Islet precursor cell (in vitro differentiated cells): ENCODE measurements at regions not wholly inside any gene's neighbourhood (a gene's known extent, or its start where the extent isn't known, plus 50 kb on each side); places are given as distances from the start of the nearest gene placed in this dataset.

Source experiments
- DNase-seq: peaks from one replicate; pipeline ENCODE4 v3.0.0-alpha.2; 2018

DNA sequence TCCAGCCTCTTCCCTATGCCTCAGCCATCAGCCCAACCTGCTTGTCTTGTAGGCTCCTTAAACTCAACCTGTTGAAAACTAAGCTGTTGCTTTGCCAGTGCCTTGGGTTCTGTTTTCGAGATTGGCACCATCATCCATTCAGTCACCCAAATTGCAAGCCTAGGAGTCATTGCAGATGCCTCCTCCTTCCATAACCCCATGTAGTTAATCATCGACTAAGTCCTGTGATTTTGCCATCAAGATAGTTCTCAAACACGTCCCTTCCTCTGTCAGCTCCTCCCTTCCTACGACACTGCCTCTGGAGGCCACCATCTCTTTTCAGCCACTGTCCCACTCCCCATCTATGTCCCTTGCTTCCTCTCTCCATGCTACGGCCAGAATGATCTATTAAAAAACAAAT lies 168.1 kb downstream of the RAB11FIP2 start:
- no peak for DNase-seq

DNA sequence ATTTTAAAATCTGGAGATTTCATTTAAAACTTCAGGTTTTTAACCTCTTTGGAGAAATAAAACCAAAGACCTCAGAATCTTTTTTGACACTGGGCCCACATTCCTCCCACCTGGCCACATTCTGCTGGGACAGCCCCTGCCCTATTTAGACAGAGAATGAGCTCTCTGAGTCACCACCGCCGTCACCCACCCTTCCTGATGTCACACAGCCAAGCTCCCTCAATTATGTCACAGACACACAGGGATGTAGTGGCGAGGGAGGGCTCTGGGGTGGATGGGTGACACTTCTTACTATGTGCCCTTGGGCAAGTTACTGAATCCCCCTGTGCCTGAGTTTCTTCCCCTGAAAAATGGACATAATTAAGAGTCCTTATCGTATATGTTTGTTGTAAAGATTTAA lies 162.6 kb downstream of the RAB11FIP2 start:
- peak; percentile 74 for DNase-seq

DNA sequence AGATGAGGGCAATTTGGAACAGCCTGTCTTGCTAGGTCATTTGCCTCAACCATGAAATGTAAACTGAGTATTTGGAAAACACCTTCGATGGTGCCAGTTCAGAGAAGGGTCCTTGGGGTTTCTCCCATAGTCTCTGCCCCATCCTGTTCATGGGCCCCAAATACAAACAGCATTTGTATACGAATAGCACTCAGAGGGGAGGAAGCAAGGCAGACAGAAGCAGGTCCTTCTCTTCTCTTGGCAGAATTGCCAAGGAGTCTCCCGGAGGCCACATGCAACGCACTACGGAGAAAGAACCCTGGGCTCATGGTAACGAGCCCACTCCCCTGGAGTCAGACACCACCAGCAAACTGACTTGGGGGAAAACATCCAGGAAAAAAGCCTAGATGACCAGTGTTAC lies 162.1 kb downstream of the RAB11FIP2 start:
- no peak for DNase-seq

DNA sequence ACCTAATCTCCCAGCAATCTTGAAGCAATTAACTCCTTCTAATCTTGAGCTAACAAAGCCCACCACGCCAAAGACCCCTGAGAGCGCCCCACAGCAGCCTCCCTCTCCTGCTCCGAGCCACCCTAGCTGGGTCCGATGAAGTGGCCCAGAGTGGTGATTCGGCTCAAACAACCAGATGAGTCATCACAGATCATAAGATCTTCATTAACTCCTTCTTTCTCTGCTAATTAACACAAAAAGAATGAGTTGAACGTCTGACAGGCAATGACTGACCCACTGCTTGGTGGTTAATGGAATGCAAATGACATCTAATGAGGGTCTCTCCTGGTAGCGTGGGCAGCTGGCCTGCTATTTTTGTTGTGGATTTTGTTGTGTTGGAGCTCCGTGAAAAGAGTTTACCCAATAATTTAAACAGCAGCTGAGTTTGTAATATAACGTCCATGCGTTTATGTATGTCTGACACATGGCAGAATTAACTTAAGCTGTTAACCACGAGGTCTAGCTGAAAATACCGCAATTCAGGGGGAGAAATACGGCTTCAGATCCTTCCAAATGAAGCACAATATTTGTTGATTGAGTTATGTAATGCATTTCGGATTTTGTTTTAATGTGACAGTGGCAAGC lies 161.4 kb downstream of the RAB11FIP2 start:
- no peak for DNase-seq

DNA sequence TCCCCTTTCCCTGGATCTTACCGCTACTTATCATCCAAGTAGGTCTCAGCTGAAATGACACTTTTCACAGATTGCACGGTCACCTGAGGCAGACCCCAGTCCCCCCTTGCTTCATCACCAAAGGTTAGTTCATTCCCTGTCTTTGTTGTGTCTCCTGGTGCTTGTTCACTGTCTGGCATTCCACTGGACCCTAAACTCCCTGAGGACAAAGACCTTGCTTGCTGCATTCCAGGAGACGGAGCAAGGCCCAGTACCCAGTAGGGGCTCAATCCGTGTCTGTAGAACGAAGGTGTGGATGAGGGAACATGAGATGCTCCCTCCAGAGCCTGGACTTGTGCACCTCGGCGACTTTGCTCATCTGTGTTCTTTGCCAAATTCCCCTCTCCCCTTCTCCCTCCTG lies 160.0 kb downstream of the RAB11FIP2 start:
- DNase-seq, result peak; percentile 70

DNA sequence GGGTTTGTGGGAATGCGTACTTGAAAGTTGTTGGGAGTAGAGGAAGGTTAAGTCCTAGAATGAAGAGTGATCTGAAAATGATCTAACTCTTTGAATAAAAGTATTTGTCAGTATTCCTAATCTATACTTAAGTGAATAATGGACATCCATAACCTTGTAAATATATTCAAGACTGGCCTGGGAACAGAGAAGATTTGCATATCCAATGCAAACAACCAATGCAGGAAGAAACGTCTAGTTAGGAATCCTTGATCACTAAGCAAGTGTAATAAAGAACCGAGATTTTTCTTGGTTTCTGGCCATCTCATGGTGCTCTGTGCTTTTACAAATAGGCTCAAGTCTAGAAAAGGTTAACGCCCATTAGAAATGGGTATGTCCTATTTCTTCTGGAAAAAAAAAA lies 157.1 kb downstream of the RAB11FIP2 start:
- DNase-seq, result no peak

DNA sequence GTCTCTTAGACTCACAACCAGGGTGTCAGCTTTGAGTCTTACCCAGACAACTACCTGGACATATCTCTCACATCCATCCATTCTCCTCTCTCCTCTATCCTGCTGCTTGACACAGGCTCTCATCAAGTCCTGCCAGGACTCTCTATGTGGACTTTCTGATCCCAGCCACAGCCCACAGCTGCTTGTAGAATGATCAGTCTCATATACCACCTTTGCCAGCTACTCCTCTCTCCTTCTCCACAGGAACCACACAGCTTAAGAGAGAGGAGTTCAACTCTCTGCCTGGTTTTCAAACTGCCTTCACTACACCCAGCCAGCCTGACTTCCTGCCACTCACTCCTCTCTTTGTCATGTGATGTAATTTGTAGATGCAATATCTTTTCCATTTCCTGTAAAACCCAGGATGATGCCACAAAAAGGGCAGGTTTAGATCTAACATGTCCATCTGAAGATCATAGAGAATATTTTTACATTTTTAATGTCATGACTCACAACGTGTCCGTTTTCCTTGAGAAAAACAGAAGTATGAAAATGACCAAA lies 154.0 kb downstream of the RAB11FIP2 start:
- no peak for DNase-seq

DNA sequence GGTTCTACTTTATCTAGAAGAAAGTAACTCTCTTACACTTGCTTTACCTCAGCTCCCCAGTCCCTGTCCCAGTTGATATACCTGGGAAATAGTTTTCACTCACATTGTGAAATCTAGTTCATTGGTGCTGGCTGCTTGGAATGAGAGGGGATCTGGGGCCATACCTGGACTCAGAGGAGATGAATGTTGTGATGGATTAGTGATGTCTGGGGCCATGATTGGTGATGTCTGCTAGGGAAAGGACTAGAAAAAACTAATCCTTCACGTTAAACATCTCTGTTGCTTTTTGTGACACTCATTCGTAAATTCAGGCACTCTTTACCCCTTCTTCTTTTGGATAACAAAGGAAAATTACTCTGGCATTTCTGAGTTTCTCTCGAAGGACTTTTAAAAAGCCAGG lies 152.4 kb downstream of the RAB11FIP2 start:
- no peak for DNase-seq

DNA sequence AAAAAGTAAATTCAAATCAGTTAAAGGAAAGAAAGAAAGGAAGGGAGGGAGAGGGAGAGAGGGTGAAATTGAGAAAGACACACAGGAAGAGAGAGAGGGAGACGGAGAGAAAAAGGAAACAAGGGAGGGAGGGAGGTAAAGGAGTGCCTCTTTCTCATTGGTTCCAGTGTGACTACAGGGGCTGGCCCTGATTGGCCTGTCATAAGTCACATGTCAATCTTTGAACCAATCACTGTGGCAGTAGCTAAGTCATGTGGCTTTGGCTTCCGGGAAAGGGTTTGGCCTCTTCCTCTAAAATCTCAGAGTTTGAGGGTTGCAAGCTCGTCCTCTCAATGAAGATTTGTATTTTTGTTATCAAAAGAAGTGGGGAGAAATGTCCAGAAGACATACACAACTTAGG lies 150.2 kb downstream of the RAB11FIP2 start:
- no peak for DNase-seq

DNA sequence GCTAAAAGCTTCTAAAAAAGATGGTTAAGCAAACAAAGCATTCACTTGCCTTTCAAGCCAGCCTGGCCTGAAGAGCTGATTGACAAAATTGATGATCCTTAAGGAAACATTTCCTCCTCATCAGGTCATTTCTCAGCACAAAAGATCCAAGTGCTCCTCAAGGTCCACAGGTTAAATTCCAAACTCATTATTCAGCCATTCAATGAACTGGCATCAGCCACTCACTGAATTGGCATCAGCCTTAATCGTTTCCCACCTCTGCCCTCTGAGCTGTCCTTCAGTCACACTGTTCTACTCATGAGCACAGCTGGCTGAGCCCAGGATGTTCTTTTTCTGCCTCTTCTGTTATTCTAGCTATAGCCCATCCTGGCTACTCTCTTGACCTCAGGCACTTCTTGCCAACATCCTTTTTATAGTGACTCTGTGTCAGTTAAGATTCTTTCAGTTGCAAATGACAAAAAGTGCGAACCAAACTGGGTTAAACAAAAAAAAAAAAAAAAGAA lies 147.5 kb downstream of the RAB11FIP2 start:
- DNase-seq, result no peak

DNA sequence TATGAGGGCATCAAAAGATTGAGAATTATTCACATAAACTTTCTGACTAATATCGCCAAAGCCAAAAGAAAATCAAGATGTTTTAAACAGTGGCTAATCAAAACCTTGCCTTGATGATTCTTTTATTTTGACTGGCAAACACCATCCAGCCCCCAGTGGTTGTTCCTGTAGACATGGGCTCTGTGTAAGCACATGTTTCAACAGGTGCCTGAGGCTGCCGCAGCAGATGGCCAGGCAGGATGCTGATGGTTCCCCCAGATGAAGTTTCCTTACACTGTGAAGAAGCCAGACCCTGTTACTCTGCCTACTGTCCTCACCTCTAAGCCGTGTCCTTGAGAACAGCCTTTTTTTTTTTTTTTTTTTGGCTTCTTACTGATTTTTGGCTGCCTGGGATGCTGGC lies 146.5 kb downstream of the RAB11FIP2 start:
- DNase-seq, result no peak

DNA sequence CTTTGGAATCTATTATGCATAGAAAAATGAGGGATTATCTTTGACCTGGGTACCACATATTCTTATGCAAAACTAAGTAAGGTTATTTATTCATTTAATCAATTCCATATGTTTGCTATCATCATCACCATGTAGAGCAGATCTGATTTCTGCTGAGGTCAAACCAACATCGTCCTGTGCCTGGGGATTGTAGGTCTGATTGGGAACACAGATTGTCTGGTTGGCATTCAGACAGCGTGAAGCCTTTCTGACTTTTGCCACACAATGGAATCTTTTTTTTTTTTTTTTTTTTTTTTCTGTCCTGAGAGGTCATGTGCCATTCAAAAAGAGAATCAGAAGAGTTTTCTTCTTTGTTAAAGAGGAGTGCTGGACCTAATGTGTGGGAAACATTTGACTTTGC lies 142.9 kb downstream of the RAB11FIP2 start:
- DNase-seq, result no peak

DNA sequence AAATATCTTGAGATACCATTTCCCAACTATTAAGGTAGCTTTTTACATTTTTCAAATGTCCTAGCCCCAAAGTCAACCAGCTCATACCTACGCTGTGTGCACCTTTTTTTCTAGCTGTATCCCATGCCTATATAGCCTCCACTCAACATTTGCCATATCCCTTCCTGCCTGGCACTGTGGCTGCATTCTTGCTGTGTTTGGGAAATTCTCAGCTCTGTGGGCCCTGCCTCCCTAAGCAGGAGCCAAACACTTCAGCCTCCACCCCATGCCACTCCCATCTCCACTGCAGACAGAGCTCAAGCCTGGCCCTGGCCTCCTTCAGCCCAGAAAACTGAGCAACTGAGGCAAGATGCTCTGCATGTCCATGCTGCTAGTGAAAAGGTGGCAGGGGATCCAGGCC lies 141.3 kb downstream of the RAB11FIP2 start:
- no peak for DNase-seq

DNA sequence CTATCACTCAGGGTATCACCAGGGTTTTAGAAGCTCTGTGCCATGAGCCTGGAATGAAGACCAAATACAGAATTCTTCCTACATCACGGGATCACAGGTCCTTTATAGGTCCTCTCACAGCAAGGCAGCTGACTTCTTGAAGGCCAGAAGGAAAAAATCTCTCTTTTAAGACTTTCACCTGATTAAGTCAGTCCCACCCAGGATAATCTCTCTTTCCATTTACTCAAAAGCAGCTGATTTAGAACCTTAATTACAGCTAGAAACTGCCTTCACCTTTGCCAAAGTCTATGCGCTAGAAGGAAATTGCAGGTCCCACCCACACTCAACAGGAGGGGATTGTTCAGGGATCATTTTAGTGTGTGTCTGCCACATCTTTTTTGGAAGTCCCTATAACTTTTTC lies 135.1 kb downstream of the RAB11FIP2 start:
- DNase-seq, result no peak

DNA sequence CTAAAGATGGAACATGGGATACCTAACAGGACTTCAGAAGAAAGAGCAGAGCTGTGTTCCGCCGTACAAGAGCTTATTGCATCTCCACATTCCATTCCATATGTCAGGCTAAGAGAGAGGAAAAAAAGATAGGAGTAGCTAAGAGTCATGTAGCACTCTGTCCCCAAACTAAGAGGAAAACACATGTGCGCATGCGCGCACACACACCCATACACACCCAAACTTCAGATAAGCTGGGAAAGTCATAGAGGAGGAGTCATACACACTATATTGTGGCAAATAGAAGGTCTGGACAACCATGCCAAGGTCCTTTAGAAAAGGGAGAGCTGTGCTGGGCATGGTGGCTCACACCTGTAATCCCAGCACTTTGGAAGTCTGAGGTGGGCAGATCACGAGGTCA lies 132.4 kb downstream of the RAB11FIP2 start:
- DNase-seq, result no peak

DNA sequence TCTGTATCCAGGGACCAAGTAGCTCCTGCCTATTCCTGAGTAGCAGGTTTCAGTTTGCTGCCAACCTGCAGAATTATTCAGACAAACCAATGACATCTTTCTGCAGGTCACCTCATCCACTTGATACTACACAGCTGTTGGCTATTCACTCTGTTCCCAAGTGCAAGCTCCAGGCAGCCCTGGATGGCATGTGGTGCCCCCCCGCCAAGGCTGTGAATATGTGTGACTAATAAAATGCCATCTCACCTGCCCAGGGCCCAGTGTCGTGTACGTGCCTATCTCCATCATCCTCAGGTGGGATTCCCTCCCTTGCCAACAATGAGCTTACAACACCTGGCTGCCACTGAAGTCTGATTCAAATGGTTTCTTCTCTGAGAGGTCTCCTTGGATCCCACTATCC lies 125.8 kb downstream of the RAB11FIP2 start:
- no peak for DNase-seq

DNA sequence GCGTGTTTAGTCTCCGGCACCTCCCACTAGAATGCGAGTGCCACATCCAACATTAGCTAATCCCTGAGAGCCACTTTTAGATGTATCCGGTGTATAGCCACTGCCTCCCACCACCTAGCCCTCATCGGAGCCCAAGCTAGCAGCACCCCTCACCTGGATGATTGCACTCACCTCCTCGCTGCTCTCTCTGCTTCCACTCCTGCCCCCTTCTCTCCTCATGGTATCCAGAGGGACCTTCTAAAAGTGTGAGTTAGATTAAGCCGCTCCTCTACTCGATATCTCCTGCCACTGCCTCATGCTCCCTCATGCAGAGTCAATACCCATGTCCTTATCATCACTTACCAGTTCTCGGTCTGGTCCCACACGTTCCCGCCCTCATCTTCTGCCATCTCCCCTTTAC lies 125.3 kb downstream of the RAB11FIP2 start:
- DNase-seq, result no peak

DNA sequence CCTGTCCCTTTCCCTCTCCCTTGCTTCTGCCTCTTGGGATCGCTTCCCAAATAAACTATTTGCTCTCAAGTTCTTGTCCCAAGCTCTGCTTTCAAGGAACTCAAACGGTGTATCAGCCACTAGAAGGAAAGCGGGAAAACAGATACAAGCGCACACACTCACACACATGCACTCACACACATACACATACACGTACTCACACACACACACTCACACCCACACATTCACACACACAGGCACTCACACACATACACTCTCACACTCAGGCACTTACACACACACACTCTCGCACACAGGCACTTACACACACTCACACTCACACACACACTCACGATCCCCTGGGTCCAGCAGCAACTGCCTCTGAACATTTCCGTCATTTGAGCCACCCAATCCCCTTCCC lies 121.9 kb downstream of the RAB11FIP2 start:
- no peak for DNase-seq

DNA sequence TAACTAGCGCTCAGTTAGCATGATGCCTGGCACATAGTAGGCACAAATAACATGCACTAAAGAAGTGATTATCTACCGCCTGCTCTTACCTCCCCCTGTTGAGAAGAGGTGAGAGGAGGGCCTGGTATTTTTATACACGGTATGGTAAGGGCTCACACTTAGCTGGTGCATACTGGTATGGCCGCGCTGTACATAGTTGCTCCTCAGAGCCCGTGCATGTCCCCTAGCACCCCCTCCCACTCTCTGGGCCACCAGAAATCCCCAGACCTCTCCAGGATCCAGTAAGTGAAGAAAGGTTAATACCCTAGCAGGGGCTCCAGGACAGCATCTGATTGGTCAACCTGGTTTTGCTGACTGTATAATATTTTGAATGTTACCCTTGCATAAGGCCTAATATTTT lies 121.4 kb downstream of the RAB11FIP2 start:
- no peak for DNase-seq

DNA sequence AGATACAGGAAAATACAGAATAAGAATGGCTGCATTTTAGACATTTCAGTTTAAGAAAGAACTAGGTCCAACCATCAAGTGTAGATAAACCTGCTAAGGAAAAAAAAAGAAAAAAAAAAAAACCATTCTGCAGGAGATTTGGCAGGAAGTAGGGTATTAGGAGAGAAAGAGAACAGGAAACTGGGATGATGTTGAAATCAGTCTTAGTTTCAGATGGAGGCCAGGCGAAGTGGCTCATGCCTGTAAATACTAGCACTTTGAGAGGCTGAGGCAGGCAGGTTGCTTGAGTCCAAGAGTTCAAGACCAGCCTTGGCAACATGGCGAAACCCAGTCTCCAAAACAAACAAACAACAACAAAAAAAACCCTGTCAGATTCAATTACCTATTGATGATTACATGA lies 120.2 kb downstream of the RAB11FIP2 start:
- no peak for DNase-seq

DNA sequence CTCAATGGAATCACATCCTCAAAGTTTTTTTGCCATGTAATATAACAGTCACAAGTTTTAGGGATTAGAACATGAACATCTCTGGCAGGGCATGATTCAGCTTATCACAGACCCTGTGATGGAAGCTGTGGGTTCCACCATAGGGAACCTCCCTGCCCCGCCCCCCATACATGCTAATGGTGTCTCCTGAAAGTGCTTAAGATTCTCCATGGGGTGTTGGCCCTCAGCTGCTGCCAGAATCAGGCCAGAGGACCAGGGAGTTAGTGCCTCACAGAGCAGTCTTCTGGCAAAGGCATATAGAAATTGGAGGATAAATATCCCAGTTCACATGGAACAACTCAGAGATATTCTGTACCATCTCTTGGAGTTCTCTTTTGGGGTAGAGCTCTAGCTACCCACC lies 119.4 kb downstream of the RAB11FIP2 start:
- no peak for DNase-seq

DNA sequence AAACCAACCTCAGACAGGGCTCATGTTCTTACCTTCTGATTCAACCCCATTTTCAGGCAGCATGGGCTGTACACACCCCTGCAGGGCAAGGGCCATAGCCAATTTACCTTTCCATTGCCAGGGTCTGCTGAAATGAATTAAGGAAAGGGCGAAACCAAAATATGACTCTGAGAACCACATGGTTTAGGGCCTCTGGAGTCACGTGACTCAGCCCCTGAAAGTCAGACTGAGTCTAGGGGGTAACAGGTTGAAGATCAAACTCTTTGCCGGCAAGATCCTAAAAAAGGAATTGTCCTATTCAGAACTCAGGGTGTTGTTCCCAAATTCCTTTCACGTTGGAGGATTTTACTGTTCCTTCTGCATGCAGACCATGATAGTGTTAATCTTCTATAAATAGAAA lies 118.9 kb downstream of the RAB11FIP2 start:
- no peak for DNase-seq

DNA sequence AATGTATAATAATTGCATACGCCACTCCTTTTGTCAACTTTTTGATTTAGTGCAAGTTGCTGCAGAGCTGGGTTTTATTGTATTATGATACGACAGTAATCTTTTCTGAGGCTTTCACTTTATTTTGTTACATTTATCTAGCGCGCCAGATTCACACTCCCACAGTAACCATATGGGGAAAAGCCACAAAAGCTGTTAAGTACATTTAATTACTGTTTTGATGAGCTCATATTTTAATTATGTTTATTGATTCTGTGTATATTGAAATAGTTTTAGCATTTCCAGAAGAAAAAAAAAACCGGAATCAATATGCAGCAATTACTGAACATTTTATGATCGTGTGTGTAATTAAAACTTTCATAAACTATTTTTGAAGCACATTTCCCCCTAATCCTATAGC lies 118.5 kb downstream of the RAB11FIP2 start:
- DNase-seq, result no peak

DNA sequence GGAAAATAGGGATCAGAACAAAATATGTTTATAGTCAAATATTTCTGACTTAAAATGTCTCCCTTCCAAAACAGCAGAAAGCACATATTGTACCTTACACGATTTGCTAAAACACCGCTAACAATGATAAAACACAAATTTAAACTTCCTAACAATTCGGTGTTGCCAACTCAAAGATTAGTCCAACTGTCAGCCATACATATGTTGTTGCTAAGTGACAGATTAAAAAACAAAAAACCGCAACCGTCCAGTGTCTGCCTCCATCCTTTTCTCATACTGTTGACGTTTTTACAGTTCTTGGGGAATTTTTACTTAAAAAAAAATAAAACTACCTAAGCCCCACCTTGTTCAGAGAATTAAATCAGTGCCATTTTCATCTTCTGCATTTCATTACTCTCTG lies 118.0 kb downstream of the RAB11FIP2 start:
- no peak for DNase-seq

DNA sequence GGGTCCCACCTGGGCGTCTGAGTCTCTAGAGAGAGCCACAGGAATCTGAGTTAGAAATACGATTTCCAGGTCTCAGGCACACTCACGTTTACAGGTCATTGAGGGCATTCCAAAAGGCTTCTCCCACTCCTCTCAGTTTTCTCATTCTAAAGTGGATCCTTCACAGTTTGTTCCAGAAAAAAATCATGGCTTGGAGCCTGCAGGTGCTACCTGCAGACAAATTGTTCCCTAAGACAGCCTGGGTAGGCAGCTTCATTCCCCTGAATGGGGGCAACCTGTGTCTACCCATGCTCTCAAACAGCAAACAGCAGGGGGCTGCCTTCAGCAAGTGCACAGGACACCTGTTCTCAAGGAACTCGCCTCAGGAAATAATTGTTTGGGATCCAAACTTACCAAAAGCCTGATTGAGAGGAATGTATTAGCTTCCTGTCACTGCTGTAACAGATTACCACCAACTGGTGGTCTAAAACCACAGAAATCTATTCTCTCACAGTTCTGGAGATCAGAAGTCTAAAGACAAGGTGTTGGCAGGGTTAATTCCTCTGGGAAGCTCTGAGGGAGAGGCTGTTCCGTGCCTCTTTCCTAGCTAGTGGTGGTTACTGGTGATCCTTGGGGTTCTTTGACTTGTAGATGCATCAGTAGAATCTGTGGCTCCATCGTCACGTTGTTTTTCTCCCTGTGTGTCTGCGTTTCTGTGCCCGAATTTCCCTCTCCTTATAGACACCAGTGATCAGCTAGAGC lies 117.2 kb downstream of the RAB11FIP2 start:
- no peak for DNase-seq
